ENCODE measurements at regions not wholly inside any gene's neighbourhood (a gene's known extent, or its start where the extent isn't known, plus 50 kb on each side); places are given as distances from the start of the nearest gene placed in this dataset.

DNA sequence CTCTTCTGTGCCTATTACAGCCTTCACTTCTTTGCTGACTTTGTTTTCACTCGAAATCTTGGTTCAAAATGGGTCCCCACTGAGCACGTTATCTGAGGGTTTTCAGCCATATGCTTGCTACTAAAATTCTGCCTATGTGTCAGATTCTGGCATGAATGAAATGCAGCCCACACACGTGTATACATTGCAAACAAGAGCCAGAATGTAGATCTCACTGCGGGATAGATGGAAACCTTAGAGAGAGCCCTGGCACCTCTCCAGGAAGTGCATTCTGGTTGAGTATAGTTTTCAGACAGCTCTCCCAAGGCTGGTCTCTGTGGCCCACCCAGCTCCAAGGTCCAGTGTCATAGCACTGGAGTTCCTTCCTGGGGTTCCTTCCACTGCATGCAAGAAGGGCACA lies 234.7 kb upstream of the GJB5 start:
- TF ChIP-seq, protein P1, sequence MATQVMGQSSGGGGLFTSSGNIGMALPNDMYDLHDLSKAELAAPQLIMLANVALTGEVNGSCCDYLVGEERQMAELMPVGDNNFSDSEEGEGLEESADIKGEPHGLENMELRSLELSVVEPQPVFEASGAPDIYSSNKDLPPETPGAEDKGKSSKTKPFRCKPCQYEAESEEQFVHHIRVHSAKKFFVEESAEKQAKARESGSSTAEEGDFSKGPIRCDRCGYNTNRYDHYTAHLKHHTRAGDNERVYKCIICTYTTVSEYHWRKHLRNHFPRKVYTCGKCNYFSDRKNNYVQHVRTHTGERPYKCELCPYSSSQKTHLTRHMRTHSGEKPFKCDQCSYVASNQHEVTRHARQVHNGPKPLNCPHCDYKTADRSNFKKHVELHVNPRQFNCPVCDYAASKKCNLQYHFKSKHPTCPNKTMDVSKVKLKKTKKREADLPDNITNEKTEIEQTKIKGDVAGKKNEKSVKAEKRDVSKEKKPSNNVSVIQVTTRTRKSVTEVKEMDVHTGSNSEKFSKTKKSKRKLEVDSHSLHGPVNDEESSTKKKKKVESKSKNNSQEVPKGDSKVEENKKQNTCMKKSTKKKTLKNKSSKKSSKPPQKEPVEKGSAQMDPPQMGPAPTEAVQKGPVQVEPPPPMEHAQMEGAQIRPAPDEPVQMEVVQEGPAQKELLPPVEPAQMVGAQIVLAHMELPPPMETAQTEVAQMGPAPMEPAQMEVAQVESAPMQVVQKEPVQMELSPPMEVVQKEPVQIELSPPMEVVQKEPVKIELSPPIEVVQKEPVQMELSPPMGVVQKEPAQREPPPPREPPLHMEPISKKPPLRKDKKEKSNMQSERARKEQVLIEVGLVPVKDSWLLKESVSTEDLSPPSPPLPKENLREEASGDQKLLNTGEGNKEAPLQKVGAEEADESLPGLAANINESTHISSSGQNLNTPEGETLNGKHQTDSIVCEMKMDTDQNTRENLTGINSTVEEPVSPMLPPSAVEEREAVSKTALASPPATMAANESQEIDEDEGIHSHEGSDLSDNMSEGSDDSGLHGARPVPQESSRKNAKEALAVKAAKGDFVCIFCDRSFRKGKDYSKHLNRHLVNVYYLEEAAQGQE (IDR thresholded peaks at IDR 0.05; ENCODE audit: insufficient read depth in 1 of 2, low read depth in 2 of 2, low read length in 2 of 2): no peak
- TF ChIP-seq SIN3A (IDR thresholded peaks at IDR 0.05; ENCODE audit: borderline replicate concordance, insufficient read depth, low read length): no peak
- no peak for TF ChIP-seq POLR2AphosphoS5 (IDR thresholded peaks at IDR 0.05; ENCODE audit: low read depth, low read length)
- TF ChIP-seq TAF1 (IDR thresholded peaks at IDR 0.05; ENCODE audit: borderline replicate concordance, insufficient read depth, low read length): no peak
- TF ChIP-seq FOXP2 (optimal IDR thresholded peaks at IDR 0.05; ENCODE audit: borderline replicate concordance, extremely low read depth, extremely low read length, insufficient read depth): no peak

- TF ChIP-seq SIN3A (IDR thresholded peaks at IDR 0.05; ENCODE audit: borderline replicate concordance, insufficient read depth, low read length) (no peak), TAF1 (IDR thresholded peaks at IDR 0.05; ENCODE audit: borderline replicate concordance, insufficient read depth, low read length) (no peak), POLR2AphosphoS5 (IDR thresholded peaks at IDR 0.05; ENCODE audit: low read depth, low read length) (no peak), FOXP2 (optimal IDR thresholded peaks at IDR 0.05; ENCODE audit: borderline replicate concordance, extremely low read depth, extremely low read length, insufficient read depth) (no peak)
- TF ChIP-seq, protein P1 (IDR thresholded peaks at IDR 0.05; ENCODE audit: insufficient read depth in 1 of 2, low read depth in 2 of 2, low read length in 2 of 2): no peak
These were observed 230.1 kb upstream of the GJB5 start for GRCh38 chr1:34524783-34525182.

DNA sequence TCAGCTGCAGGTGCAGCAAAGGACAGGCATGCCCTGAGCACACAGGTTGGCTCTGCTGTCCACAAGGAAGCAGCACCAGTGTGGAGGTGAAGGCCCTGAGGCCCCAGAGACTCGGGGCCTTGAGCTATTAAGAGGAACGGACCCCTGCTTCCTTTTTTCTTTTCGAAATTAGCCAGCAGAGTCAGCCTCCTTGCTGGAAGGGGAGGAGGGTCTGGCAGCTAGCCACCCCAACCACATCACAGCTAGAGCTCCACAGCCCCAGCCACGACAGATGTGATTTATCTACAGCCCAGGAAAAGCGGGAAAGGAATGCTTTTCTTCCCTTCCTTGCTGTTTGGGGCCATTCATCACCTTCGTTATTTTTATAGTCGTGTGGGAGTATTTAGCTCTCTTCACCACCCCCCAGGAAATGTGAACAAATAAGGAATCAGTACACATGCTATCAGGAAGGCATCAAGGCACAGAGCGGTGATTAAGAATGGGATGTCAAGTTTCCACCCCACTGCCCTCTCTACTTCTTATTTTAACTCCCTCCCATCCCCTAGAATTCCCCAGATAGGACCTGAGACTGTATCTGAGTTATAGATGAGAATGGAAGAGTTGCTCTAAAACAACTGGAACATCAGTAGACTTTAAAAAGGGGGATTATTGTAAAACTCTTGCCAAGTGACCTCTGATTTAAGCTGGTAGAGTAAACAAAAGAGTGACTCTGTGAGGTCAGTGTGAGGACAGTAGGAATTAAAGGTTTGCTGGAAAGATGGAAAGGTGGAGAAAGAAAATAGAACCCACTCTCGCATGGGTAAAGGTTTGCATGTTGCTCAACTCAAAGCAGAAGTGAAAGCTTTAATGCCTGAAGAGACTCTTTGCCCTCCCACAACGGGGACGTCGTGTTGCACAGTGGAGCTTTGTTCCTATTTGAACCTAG lies 224.7 kb upstream of the GJB5 start:
- TF ChIP-seq SIN3A (IDR thresholded peaks at IDR 0.05; ENCODE audit: borderline replicate concordance, insufficient read depth, low read length) (no peak), FOXP2 (optimal IDR thresholded peaks at IDR 0.05; ENCODE audit: borderline replicate concordance, extremely low read depth, extremely low read length, insufficient read depth) (no peak), TAF1 (IDR thresholded peaks at IDR 0.05; ENCODE audit: borderline replicate concordance, insufficient read depth, low read length) (no peak), POLR2AphosphoS5 (IDR thresholded peaks at IDR 0.05; ENCODE audit: low read depth, low read length) (no peak)
- TF ChIP-seq, protein P1 (IDR thresholded peaks at IDR 0.05; ENCODE audit: insufficient read depth in 1 of 2, low read depth in 2 of 2, low read length in 2 of 2): no peak

GRCh38 chr1:34532113-34532512 lies 222.7 kb upstream of the GJB5 start:
- no peak for TF ChIP-seq FOXP2 (optimal IDR thresholded peaks at IDR 0.05; ENCODE audit: borderline replicate concordance, extremely low read depth, extremely low read length, insufficient read depth)
- TF ChIP-seq, protein P1 (IDR thresholded peaks at IDR 0.05; ENCODE audit: insufficient read depth in 1 of 2, low read depth in 2 of 2, low read length in 2 of 2): no peak
- TF ChIP-seq TAF1 (IDR thresholded peaks at IDR 0.05; ENCODE audit: borderline replicate concordance, insufficient read depth, low read length): no peak
- TF ChIP-seq POLR2AphosphoS5 (IDR thresholded peaks at IDR 0.05; ENCODE audit: low read depth, low read length): no peak

Measured in PFSK-1 (cell line).